ENCODE measurements at regions not wholly inside any gene's neighbourhood (a gene's known extent, or its start where the extent isn't known, plus 50 kb on each side); places are given as distances from the start of the nearest gene placed in this dataset.

DNA sequence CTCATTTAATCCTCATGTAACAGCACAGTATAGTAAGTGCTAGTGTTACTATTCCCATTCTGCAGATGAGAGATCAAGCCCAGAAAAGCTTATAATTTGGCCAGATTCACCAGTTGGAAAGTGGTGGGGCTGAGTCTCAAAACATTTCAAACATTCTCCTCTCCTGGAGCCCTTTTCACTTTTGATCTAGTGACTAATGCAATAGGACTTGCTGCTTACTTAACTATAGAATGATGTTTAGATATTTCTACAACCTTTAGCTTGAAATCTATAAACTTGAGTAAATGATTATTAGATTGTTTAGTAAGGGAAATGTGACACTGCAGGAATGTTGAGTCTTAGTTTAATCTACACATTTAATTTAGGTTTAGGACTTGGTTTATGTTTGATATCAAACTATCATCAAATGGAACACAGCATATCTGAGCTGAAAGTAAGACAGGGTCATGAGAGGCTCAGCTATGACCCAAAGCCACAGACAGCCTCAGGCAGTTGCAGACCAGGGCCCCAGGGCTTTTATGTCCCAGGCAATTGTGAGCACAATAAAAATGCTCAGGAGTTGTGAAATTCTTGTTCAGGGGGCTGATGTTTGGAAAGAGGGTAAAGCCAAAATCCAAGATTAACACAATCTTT lies 199.5 kb upstream of the HS3ST1 start:
- FAIRE-seq (no peak), DNase-seq (ENCODE audit: insufficient read length, low spot score) (no peak)
- TF ChIP-seq, protein P1, sequence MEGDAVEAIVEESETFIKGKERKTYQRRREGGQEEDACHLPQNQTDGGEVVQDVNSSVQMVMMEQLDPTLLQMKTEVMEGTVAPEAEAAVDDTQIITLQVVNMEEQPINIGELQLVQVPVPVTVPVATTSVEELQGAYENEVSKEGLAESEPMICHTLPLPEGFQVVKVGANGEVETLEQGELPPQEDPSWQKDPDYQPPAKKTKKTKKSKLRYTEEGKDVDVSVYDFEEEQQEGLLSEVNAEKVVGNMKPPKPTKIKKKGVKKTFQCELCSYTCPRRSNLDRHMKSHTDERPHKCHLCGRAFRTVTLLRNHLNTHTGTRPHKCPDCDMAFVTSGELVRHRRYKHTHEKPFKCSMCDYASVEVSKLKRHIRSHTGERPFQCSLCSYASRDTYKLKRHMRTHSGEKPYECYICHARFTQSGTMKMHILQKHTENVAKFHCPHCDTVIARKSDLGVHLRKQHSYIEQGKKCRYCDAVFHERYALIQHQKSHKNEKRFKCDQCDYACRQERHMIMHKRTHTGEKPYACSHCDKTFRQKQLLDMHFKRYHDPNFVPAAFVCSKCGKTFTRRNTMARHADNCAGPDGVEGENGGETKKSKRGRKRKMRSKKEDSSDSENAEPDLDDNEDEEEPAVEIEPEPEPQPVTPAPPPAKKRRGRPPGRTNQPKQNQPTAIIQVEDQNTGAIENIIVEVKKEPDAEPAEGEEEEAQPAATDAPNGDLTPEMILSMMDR (IDR thresholded peaks at IDR 0.05; ENCODE audit: insufficient read depth, missing control alignments): no peak

DNA sequence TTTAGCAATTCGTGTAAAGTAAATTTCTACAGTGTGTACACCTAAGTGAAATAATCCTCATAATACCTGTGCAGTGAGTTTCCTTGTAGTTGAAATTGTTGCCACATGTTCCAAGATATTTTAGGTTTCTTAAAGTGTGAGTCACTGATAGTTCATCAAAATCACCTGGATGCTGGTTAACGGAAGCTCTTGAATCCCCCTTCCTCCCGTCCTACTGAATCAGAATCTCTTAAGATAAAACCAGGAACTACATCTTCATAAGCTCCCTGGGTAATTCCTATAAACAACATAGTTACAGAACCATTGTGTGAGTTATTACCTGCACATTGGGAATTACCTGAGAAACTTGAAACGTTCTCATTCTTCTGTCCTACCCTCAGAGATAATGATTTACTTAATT lies 197.4 kb upstream of the HS3ST1 start:
- no peak for FAIRE-seq
- TF ChIP-seq, protein P1 (IDR thresholded peaks at IDR 0.05; ENCODE audit: insufficient read depth, missing control alignments): no peak
- DNase-seq (ENCODE audit: insufficient read length, low spot score): no peak

DNA sequence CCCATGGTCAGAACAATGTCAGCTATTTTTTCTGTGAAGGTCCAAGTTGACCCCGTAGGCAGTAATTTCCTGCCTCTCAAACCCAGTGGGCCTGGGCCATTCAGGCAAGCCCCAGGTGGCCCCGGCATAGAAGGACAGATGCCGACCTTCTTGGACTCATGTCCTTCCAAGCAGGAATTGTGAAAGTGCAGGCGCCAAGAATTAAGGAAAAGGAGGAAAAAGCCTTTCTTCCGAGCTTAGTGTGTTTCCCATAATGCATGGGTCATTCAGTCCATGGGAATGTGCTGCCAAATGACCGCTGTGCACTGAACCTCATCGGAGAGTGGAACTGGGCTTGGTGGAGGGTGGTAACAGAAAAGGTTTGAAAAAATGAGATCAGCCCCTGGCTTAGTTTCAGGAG lies 196.5 kb upstream of the HS3ST1 start:
- FAIRE-seq: no peak
- TF ChIP-seq, protein P1 (IDR thresholded peaks at IDR 0.05; ENCODE audit: insufficient read depth, missing control alignments): no peak
- DNase-seq (ENCODE audit: insufficient read length, low spot score): no peak

DNA sequence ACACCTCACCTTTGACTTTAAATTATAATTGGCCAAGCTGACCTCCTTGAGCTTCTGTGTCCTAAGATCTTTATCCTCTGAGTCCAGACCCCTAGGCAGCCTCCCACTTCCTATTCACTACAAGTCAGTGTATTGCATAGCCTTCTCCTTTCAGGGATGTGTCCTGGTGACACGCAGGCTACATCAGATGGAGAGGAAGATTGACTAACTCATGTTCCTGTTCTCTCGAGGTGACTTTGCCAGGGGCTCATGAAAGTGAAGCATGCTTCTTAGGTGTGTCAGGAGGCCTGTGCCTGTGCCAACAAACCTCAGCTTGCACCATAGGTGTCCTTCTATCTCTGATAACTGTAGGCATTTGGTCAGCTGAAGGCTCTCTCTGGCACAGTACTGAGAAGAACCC lies 195.7 kb upstream of the HS3ST1 start:
- FAIRE-seq (no peak), DNase-seq (ENCODE audit: insufficient read length, low spot score) (no peak)
- TF ChIP-seq, protein P1 (IDR thresholded peaks at IDR 0.05; ENCODE audit: insufficient read depth, missing control alignments): no peak

DNA sequence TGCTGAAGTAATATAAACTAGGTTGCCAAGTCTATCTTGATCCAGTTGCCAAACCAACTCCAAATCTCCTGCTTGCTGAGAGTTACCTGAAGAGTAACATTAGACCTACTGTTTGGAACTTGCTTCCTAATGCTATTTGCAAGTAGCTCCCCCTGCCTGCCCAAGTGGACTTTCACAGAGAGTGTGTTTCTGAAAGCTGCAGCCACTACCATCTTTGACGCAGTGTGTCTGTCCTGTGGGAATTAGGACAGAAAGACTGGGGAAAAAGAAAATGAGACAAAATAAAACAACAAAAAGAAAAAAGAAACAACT lies 195.0 kb upstream of the HS3ST1 start:
- TF ChIP-seq, protein P1 (IDR thresholded peaks at IDR 0.05; ENCODE audit: insufficient read depth, missing control alignments): no peak
- FAIRE-seq (no peak), DNase-seq (ENCODE audit: insufficient read length, low spot score) (no peak)

DNA sequence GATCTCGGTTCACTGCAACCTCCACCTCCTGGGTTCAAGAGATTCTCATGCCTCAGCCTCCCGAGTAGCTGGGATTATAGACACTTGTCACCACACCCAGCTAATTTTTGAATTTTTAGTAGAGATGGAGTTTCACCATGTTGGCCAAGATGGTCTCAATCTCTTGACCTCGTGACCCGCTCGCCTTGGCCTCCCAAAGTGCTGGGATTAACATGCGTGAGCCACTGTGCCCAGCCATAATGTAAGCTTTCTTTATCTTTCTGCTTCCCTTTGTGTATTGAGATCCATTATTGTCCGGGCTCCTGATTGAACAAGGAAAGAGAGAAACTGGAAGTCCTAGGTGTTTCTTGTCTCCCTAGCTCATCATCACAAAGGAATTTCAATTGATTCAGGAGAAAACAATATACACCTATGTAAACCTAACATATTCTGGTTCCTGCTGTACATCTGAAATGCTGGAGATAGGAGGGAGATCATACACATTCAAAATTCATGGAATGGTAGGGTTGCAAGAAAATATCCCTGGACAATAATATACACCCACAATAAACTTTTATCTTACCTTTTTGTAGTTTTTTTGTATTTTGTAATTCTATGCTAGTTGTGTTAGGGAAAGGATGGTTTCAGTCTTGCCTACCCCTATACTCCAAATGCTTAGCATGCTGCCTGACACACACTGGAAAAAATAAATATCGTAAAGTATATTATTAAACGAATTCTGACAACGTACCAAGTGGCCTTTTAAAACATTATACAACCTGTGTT lies 194.4 kb upstream of the HS3ST1 start:
- DNase-seq (ENCODE audit: insufficient read length, low spot score): no peak
- no peak for FAIRE-seq
- TF ChIP-seq, protein P1 (IDR thresholded peaks at IDR 0.05; ENCODE audit: insufficient read depth, missing control alignments): no peak

DNA sequence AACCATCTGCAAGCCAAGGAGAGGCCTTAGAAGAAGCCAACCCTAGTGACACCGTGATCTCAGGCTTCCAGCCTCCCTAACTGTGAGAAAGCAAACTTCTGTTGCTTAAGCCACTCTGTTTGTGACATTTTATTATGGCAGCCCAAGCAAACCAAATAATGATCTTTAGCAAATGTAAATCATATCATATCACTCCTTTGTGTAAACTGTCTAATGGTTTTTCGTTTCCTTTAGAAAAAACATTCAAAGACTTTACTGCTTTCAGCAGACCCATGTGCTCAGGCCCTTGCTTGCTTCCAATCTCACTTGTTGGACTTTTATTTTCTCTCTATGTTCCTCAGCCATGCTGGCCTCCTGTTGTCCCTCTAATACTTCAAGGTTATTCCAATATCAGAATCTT lies 192.2 kb upstream of the HS3ST1 start:
- no peak for FAIRE-seq
- no peak for DNase-seq (ENCODE audit: insufficient read length, low spot score)
- TF ChIP-seq, protein P1 (IDR thresholded peaks at IDR 0.05; ENCODE audit: insufficient read depth, missing control alignments): no peak

All from D721Med (cell line).